Ishikawa (cell line): ENCODE measurements at regions not wholly inside any gene's neighbourhood (a gene's known extent, or its start where the extent isn't known, plus 50 kb on each side); places are given as distances from the start of the nearest gene placed in this dataset.

Source experiments
- CREB1 ChIP-seq: IDR thresholded peaks from 2 replicates; pipeline ENCODE4 v1.6.1; 2012; ENCODE audit warnings: low read depth
- FOXM1 ChIP-seq: IDR thresholded peaks from 2 replicates; pipeline ENCODE4 v1.6.1; 2012; ENCODE audit warnings: low read depth, borderline replicate concordance
- NFIC ChIP-seq: IDR thresholded peaks from 2 replicates; pipeline ENCODE4 v1.6.1; 2012
- RAD21 ChIP-seq: IDR thresholded peaks from 2 replicates; pipeline ENCODE4 v1.6.1; 2012; ENCODE audit warnings: low read depth
- TAF1 ChIP-seq: IDR thresholded peaks from 2 replicates; pipeline ENCODE4 v1.6.1; 2012; ENCODE audit warnings: low read depth, mild to moderate bottlenecking
- TF ChIP-seq, protein P1 (sequence below): IDR thresholded peaks from 2 replicates; pipeline ENCODE4 v1.6.1; 2012; ENCODE audit warnings: low read depth, mild to moderate bottlenecking

DNA sequence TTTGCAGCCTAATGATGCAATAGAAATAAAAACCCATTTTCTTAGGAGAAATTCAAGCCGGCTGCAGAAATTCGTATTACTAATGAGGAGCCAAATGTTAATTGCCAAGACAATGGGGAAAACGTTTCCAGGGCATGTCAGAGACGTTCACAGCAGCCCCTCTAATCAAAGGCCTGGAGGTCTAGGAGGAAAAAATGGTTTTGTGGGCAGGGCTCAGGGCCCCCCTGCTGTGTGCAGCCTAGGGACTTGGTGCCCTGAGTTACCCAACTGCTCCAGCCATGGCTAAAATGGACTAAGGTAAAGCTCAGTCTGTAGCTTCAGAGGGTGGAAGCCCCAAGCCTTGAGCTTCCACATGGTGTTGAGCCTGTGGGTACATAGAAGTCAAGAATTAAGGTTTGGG is 461.4 kb downstream of the FAT4 start:
- no peak for TF ChIP-seq RAD21
- TF ChIP-seq, protein P1, sequence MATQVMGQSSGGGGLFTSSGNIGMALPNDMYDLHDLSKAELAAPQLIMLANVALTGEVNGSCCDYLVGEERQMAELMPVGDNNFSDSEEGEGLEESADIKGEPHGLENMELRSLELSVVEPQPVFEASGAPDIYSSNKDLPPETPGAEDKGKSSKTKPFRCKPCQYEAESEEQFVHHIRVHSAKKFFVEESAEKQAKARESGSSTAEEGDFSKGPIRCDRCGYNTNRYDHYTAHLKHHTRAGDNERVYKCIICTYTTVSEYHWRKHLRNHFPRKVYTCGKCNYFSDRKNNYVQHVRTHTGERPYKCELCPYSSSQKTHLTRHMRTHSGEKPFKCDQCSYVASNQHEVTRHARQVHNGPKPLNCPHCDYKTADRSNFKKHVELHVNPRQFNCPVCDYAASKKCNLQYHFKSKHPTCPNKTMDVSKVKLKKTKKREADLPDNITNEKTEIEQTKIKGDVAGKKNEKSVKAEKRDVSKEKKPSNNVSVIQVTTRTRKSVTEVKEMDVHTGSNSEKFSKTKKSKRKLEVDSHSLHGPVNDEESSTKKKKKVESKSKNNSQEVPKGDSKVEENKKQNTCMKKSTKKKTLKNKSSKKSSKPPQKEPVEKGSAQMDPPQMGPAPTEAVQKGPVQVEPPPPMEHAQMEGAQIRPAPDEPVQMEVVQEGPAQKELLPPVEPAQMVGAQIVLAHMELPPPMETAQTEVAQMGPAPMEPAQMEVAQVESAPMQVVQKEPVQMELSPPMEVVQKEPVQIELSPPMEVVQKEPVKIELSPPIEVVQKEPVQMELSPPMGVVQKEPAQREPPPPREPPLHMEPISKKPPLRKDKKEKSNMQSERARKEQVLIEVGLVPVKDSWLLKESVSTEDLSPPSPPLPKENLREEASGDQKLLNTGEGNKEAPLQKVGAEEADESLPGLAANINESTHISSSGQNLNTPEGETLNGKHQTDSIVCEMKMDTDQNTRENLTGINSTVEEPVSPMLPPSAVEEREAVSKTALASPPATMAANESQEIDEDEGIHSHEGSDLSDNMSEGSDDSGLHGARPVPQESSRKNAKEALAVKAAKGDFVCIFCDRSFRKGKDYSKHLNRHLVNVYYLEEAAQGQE = no peak
- no peak for TF ChIP-seq TAF1
- TF ChIP-seq CREB1 = no peak
- no peak for TF ChIP-seq NFIC
- TF ChIP-seq FOXM1 = no peak
